ENCODE measurements at regions not wholly inside any gene's neighbourhood (a gene's known extent, or its start where the extent isn't known, plus 50 kb on each side); places are given as distances from the start of the nearest gene placed in this dataset.

DNA sequence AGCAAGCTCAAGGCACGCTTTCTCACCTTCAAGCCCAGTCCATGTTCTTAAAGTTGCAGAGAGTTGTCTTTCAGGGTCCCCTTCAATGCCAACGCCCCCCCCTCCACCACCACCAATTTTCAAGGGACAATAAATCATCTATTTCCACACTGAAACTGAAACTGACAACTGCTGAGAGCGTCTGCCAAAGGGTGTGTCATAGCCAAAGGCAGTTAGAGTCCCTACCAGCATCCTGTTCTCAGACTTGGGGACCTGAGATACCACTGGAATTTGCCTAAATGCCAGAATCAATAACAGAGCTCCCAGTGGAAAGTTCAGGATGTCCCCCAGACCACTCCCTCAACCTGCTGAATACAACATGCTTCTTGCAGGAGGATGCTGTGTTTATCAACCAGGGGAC lies 133.2 kb upstream of the SOX9 start:
- TF ChIP-seq POLR2AphosphoS5 (IDR thresholded peaks at IDR 0.05; ENCODE audit: borderline replicate concordance, low read depth, low read length) (no peak), EZH2 (IDR thresholded peaks at IDR 0.05) (no peak), FOXP2 (optimal IDR thresholded peaks at IDR 0.05; ENCODE audit: control extremely low read depth, extremely low read length, insufficient read depth) (no peak)
